ENCODE measurements at regions not wholly inside any gene's neighbourhood (a gene's known extent, or its start where the extent isn't known, plus 50 kb on each side); places are given as distances from the start of the nearest gene placed in this dataset.

DNA sequence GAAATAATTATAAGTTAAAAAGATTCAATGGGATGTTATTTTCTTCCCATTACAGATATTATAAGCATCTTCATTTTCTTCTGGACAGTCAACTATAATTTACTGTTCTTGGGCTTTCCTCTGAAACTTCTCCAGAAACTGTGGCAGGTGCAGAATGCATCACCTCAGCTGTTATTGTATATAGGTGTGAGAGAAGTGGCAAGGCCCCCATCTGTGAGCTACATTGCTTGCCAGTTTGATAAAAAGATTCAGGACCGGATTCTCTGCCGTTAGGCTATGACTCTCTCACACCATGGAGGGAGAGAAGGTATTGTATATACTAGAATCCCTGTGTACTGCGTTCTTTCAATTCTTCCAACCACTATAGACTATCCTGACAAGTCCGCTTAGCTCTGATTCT lies 135.8 kb upstream of the CENPW start:
- Mint-ChIP-seq H3K27ac (ENCODE audit: unreplicated experiment) (no peak overlapping the region), H3K27me3 (ENCODE audit: low read depth, unreplicated experiment) (no peaks in the 10 kb centered on the region), H3K36me3 (ENCODE audit: low read depth, unreplicated experiment) (no peaks in the 10 kb centered on the region), H3K9me3 (ENCODE audit: unreplicated experiment) (no peaks in the 10 kb centered on the region), H3K4me1 (ENCODE audit: low read depth, unreplicated experiment) (no peaks in the 10 kb centered on the region), H3K4me3 (ENCODE audit: unreplicated experiment) (no peak overlapping the region)
- H3K9me3 ChIP-seq (ENCODE audit: insufficient read depth, low read depth, low read length) = no peaks in the 10 kb centered on the region
- H3K4me3 ChIP-seq (ENCODE audit: insufficient read depth, low read depth, low read length) = no peak overlapping the region
- H3K79me2 ChIP-seq (ENCODE audit: insufficient read depth, low read length) = no peaks in the 10 kb centered on the region
- no peak for FAIRE-seq
- no peak overlapping the region for H3K4me2 ChIP-seq (ENCODE audit: low read length)
- H3K4me1 ChIP-seq (ENCODE audit: insufficient read depth, low read length) = no peaks in the 10 kb centered on the region
- no peak overlapping the region for H3K27ac ChIP-seq (ENCODE audit: low read depth, low read length)
- no peaks in the 10 kb centered on the region for H3K27me3 ChIP-seq (ENCODE audit: insufficient read depth, low read length)
- H4K20me1 ChIP-seq (ENCODE audit: insufficient read depth, low read length) = no peaks in the 10 kb centered on the region
- no peak overlapping the region for H3K9ac ChIP-seq (ENCODE audit: low read length)
- H3K36me3 ChIP-seq (ENCODE audit: insufficient read depth, low read length) = no peaks in the 10 kb centered on the region
- no peak overlapping the region for H2AFZ ChIP-seq (ENCODE audit: low read depth, low read length)
- TF ChIP-seq CTCF (IDR thresholded peaks at IDR 0.05; ENCODE audit: insufficient read depth, low read depth, low read length) (no peak), EZH2 (IDR thresholded peaks at IDR 0.05; ENCODE audit: insufficient read depth, low read length) (no peak)
- no peak for DNase-seq (ENCODE audit: low read depth)

- no peaks in the 10 kb centered on the region for H3K79me2 ChIP-seq (ENCODE audit: insufficient read depth, low read length)
- FAIRE-seq = no peak
- TF ChIP-seq EZH2 (IDR thresholded peaks at IDR 0.05; ENCODE audit: insufficient read depth, low read length) (no peak), CTCF (IDR thresholded peaks at IDR 0.05; ENCODE audit: insufficient read depth, low read depth, low read length) (no peak)
- H3K27ac Mint-ChIP-seq (ENCODE audit: unreplicated experiment) = no peak overlapping the region
- no peaks in the 10 kb centered on the region for H3K36me3 Mint-ChIP-seq (ENCODE audit: low read depth, unreplicated experiment)
- H3K27me3 ChIP-seq (ENCODE audit: insufficient read depth, low read length) = no peaks in the 10 kb centered on the region
- no peak overlapping the region for H3K4me3 Mint-ChIP-seq (ENCODE audit: unreplicated experiment)
- no peaks in the 10 kb centered on the region for H4K20me1 ChIP-seq (ENCODE audit: insufficient read depth, low read length)
- H3K4me1 ChIP-seq (ENCODE audit: insufficient read depth, low read length) = no peaks in the 10 kb centered on the region
- H3K27me3 Mint-ChIP-seq (ENCODE audit: low read depth, unreplicated experiment) = no peaks in the 10 kb centered on the region
- no peak overlapping the region for H3K4me3 ChIP-seq (ENCODE audit: insufficient read depth, low read depth, low read length)
- no peak overlapping the region for H3K4me2 ChIP-seq (ENCODE audit: low read length)
- H3K4me1 Mint-ChIP-seq (ENCODE audit: low read depth, unreplicated experiment) = no peaks in the 10 kb centered on the region
- H3K27ac ChIP-seq (ENCODE audit: low read depth, low read length) = no peak overlapping the region
- no peaks in the 10 kb centered on the region for H3K36me3 ChIP-seq (ENCODE audit: insufficient read depth, low read length)
- DNase-seq (ENCODE audit: low read depth) = no peak
- no peaks in the 10 kb centered on the region for H3K9me3 Mint-ChIP-seq (ENCODE audit: unreplicated experiment)
- H2AFZ ChIP-seq (ENCODE audit: low read depth, low read length) = no peak overlapping the region
- no peaks in the 10 kb centered on the region for H3K9me3 ChIP-seq (ENCODE audit: insufficient read depth, low read depth, low read length)
- no peak overlapping the region for H3K9ac ChIP-seq (ENCODE audit: low read length)
Measured at GRCh38 chr6:126204598-126204997, 135.3 kb upstream of the CENPW start.

GRCh38 chr6:126206504-126207246 lies 133.2 kb upstream of the CENPW start:
- Histone ChIP-seq H4K20me1 (ENCODE audit: insufficient read depth, low read length) (no peaks in the 10 kb centered on the region), H3K4me2 (ENCODE audit: low read length) (no peak overlapping the region), H3K9me3 (ENCODE audit: insufficient read depth, low read depth, low read length) (no peaks in the 10 kb centered on the region), H3K9ac (ENCODE audit: low read length) (no peak overlapping the region), H3K36me3 (ENCODE audit: insufficient read depth, low read length) (no peaks in the 10 kb centered on the region), H2AFZ (ENCODE audit: low read depth, low read length) (no peak overlapping the region), H3K4me1 (ENCODE audit: insufficient read depth, low read length) (no peaks in the 10 kb centered on the region), H3K27ac (ENCODE audit: low read depth, low read length) (no peak overlapping the region), H3K4me3 (ENCODE audit: insufficient read depth, low read depth, low read length) (no peak overlapping the region), H3K27me3 (ENCODE audit: insufficient read depth, low read length) (no peaks in the 10 kb centered on the region), H3K79me2 (ENCODE audit: insufficient read depth, low read length) (no peaks in the 10 kb centered on the region)
- TF ChIP-seq CTCF (IDR thresholded peaks at IDR 0.05; ENCODE audit: insufficient read depth, low read depth, low read length) (no peak), EZH2 (IDR thresholded peaks at IDR 0.05; ENCODE audit: insufficient read depth, low read length) (no peak)
- DNase-seq (ENCODE audit: low read depth) (no peak), FAIRE-seq (no peak)
- Mint-ChIP-seq H3K36me3 (ENCODE audit: low read depth, unreplicated experiment) (no peaks in the 10 kb centered on the region), H3K27ac (ENCODE audit: unreplicated experiment) (no peak overlapping the region), H3K9me3 (ENCODE audit: unreplicated experiment) (no peaks in the 10 kb centered on the region), H3K27me3 (ENCODE audit: low read depth, unreplicated experiment) (no peaks in the 10 kb centered on the region), H3K4me1 (ENCODE audit: low read depth, unreplicated experiment) (no peaks in the 10 kb centered on the region), H3K4me3 (ENCODE audit: unreplicated experiment) (no peak overlapping the region)
